CD14-positive monocyte (primary cell): ENCODE measurements at regions not wholly inside any gene's neighbourhood (a gene's known extent, or its start where the extent isn't known, plus 50 kb on each side); places are given as distances from the start of the nearest gene placed in this dataset.

Experiments
- DNase-seq, 3 donors: peaks; one replicate each; pipeline ENCODE4 v3.0.0-alpha.2; 2011 to 2022
- H2AFZ ChIP-seq: 2 replicates; pipeline ENCODE4 v1.6.0; 2012; ENCODE audit warnings: mild to moderate bottlenecking, low read depth, low read length, inconsistent platforms; ENCODE audit not compliant: insufficient read depth, poor library complexity, severe bottlenecking
- H3K27ac ChIP-seq, 2 donors: 1 replicate in 1 of 2; 2 replicates in 1 of 2; pipeline ENCODE4 v1.5.1; 2012 to 2013; ENCODE audit warnings: low read length in 2 of 2, control low read depth in 1 of 2, inconsistent platforms in 1 of 2, low read depth in 1 of 2, mild to moderate bottlenecking in 1 of 2
- H3K27me3 ChIP-seq, 2 donors: one replicate each; pipeline versions ENCODE4 v1.6.0 to v1.6.1; 2011 to 2013; ENCODE audit warnings: low read length in 2 of 2; ENCODE audit not compliant: control insufficient read depth in 2 of 2, insufficient read depth in 2 of 2
- H3K36me3 ChIP-seq, 2 donors: replicated peaks in 1 of 2; 1 replicate in 1 of 2; 2 replicates in 1 of 2; pipeline versions ENCODE4 v1.5.1 to v1.6.1; 2012 to 2013; ENCODE audit warnings: low read length in 2 of 2, control low read depth in 1 of 2, inconsistent platforms in 1 of 2, mild to moderate bottlenecking in 1 of 2; ENCODE audit not compliant: insufficient read depth in 2 of 2, control insufficient read depth in 1 of 2
- H3K4me1 ChIP-seq, 2 donors: 1 replicate in 1 of 2; 2 replicates in 1 of 2; pipeline versions ENCODE4 v1.5.1 to v1.6.1; 2012 to 2013; ENCODE audit warnings: low read length in 2 of 2, control low read depth in 1 of 2, inconsistent platforms in 1 of 2, mild to moderate bottlenecking in 1 of 2, moderate library complexity in 1 of 2; ENCODE audit not compliant: insufficient read depth in 2 of 2, control insufficient read depth in 1 of 2
- H3K4me2 ChIP-seq: replicated peaks from 2 replicates; pipeline ENCODE3; 2012; ENCODE audit warnings: low read length, moderate library complexity, mild to moderate bottlenecking; ENCODE audit not compliant: poor library complexity, severe bottlenecking; ENCODE audit errors: extremely low read depth
- H3K4me3 ChIP-seq, 3 experiments: fragments of 200-600 bp in 1 of 3; sonication (generic) in 1 of 3; replicated peaks in 1 of 3; 1 replicate in 2 of 3; 2 replicates in 1 of 3; pipeline ENCODE4 v1.5.1; 2011 to 2013; ENCODE audit warnings: low read length in 3 of 3, mild to moderate bottlenecking in 3 of 3, control low read depth in 2 of 3, low read depth in 2 of 3, inconsistent platforms in 1 of 3, moderate library complexity in 1 of 3
- H3K79me2 ChIP-seq: 2 replicates; pipeline ENCODE4 v1.6.0; 2012; ENCODE audit warnings: mild to moderate bottlenecking, control low read depth, inconsistent platforms, low read length, moderate library complexity; ENCODE audit not compliant: insufficient read depth
- H3K9ac ChIP-seq: 2 replicates; pipeline ENCODE4 v1.6.0; 2017; ENCODE audit warnings: low read length, mild to moderate bottlenecking; ENCODE audit not compliant: insufficient read depth, poor library complexity, severe bottlenecking
- H3K9me3 ChIP-seq, 2 donors: replicated peaks in 1 of 2; 1 replicate in 1 of 2; 2 replicates in 1 of 2; pipeline versions ENCODE4 v1.5.1 to v1.6.1; 2012 to 2013; ENCODE audit warnings: low read length in 2 of 2, control low read depth in 1 of 2; ENCODE audit not compliant: control insufficient read depth in 1 of 2, insufficient read depth in 1 of 2
- H4K20me1 ChIP-seq: 2 replicates; pipeline ENCODE4 v1.6.0; 2012; ENCODE audit warnings: mild to moderate bottlenecking, low read length, control low read depth, moderate library complexity; ENCODE audit not compliant: insufficient read depth
- H3K27ac Mint-ChIP-seq, 7 donors: one replicate each; pipeline ENCODE4 v1.8.0; 2020; ENCODE audit warnings: mild to moderate bottlenecking in 7 of 7, mixed read lengths in 7 of 7, moderate library complexity in 6 of 7, inconsistent platforms in 2 of 7
- H3K27me3 Mint-ChIP-seq, 3 donors: one replicate each; pipeline ENCODE4 v1.8.0; 2021 to 2022; ENCODE audit warnings: low read depth in 3 of 3, mild to moderate bottlenecking in 3 of 3, mixed read lengths in 3 of 3, moderate library complexity in 3 of 3, inconsistent platforms in 1 of 3
- H3K36me3 Mint-ChIP-seq, 2 donors: one replicate each; pipeline ENCODE4 v1.8.0; 2020; ENCODE audit warnings: mixed read lengths in 2 of 2, inconsistent platforms in 1 of 2, mild to moderate bottlenecking in 1 of 2
- H3K4me1 Mint-ChIP-seq: one replicate; pipeline ENCODE4 v1.8.0; 2020; ENCODE audit warnings: mild to moderate bottlenecking, mixed read lengths
- H3K4me3 Mint-ChIP-seq, 2 donors: one replicate each; pipeline ENCODE4 v1.8.0; 2020; ENCODE audit warnings: mild to moderate bottlenecking in 2 of 2, mixed read lengths in 2 of 2, moderate library complexity in 1 of 2
- H3K9me3 Mint-ChIP-seq, 7 donors: one replicate each; pipeline ENCODE4 v1.8.0; 2020 to 2022; ENCODE audit warnings: mixed read lengths in 7 of 7, mild to moderate bottlenecking in 6 of 7, moderate library complexity in 6 of 7, inconsistent platforms in 2 of 7
- CTCF ChIP-seq: fragments of 200-600 bp; IDR thresholded peaks from one replicate; pipeline ENCODE4 v1.8.0; 2022; ENCODE audit warnings: antibody characterized with exemption, mild to moderate bottlenecking
- WGBS: methylation state at CpG from one replicate; pipeline ENCODE4 v1.1.5; 2013; ENCODE audit warnings: missing lambda C conversion rate; ENCODE audit not compliant: insufficient coverage; 5-methylcytosine and 5-hydroxymethylcytosine counted together
- intact Hi-C, 2 donors: fragments of 100-400 bp; cut with micrococcal nuclease; formaldehyde crosslinking; loops; one replicate each; pipeline versions ENCODE4 v1.15.0 to v1.15.1; 2023

GRCh38 chr13:76687467-76687866, 198.7 kb downstream of the KCTD12 start:
- Histone ChIP-seq H3K27ac (peak overlapping the region in 1 of 2 donors; percentile 50), H3K9ac (no peak overlapping the region), H3K4me3 (no peak overlapping the region), H3K4me1 (peaks cover 12% of the 10 kb centered on the region in 2 donors), H3K79me2 (no peaks in the 10 kb centered on the region), H2AFZ (peak overlapping the region; percentile 28), H3K27me3 (no peaks in the 10 kb centered on the region), H3K4me2 (no peak overlapping the region), H3K36me3 (no peaks in the 10 kb centered on the region), H3K9me3 (peaks cover 0 to 5% of the 10 kb centered on the region in 2 donors), H4K20me1 (no peaks in the 10 kb centered on the region)
- WGBS = no CpG with 5 or more reads among the region's 4 CpGs
- Mint-ChIP-seq H3K9me3 (peaks cover 0 to 8% (median 2%) of the 10 kb centered on the region in 7 donors), H3K4me3 (peak overlapping the region in 1 of 2 donors; percentile 7), H3K27me3 (no peaks in the 10 kb centered on the region), H3K4me1 (peaks cover 16% of the 10 kb centered on the region), H3K36me3 (no peaks in the 10 kb centered on the region), H3K27ac (peak overlapping the region in 4 of 7 donors; percentile 51 to 69 (median 58))
- no peak for TF ChIP-seq CTCF
- intact Hi-C loops = no loop called here
- DNase-seq = peak; percentile 21 to 42 (median 25)

DNA sequence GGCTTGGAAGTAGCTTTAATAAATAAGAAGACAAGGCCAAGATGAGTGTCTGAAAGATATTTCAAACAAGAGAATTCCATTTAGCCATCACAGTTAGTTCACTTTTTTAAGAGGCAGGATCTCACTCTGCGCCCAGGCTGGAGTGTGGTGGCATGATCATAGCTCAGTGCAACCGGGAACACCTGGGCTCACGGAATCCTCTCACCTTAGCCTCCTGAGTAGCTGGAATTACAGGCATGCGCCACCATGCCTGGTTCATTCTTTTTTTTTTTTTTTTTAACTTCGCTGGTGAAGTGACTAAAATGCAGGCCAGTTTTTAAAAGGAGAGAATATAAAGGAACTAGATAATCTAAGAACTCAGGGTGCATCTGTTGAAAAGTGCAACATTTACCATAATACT, 200.3 kb downstream of the KCTD12 start:
- Histone ChIP-seq H3K9me3 (peaks cover 0 to 5% of the 10 kb centered on the region in 2 donors), H3K36me3 (no peaks in the 10 kb centered on the region), H3K4me2 (no peak overlapping the region), H3K27ac (no peak overlapping the region), H3K4me3 (no peak overlapping the region), H3K79me2 (no peaks in the 10 kb centered on the region), H3K4me1 (peaks cover 12% of the 10 kb centered on the region in 2 donors), H3K27me3 (no peaks in the 10 kb centered on the region), H2AFZ (no peak overlapping the region), H3K9ac (no peak overlapping the region), H4K20me1 (no peaks in the 10 kb centered on the region)
- H3K4me3 Mint-ChIP-seq = no peak overlapping the region
- H3K27ac Mint-ChIP-seq = no peak overlapping the region
- TF ChIP-seq CTCF = no peak
- intact Hi-C loops = no loop called here
- no peaks in the 10 kb centered on the region for H3K36me3 Mint-ChIP-seq
- WGBS = 100% methylated on average over 3 of the region's 5 CpGs
- no peak for DNase-seq
- peaks cover 0 to 8% (median 2%) of the 10 kb centered on the region in 7 donors for H3K9me3 Mint-ChIP-seq
- peaks cover 21% of the 10 kb centered on the region for H3K4me1 Mint-ChIP-seq
- H3K27me3 Mint-ChIP-seq = no peaks in the 10 kb centered on the region
